ENCODE measurements at regions not wholly inside any gene's neighbourhood (a gene's known extent, or its start where the extent isn't known, plus 50 kb on each side); places are given as distances from the start of the nearest gene placed in this dataset.

- no peak for TF ChIP-seq YY1 (IDR thresholded peaks at IDR 0.05; ENCODE audit: insufficient read depth, insufficient read length)
- TF ChIP-seq ZNF274 (IDR thresholded peaks at IDR 0.05; ENCODE audit: low read depth, low read length): no peak
- no peak for TF ChIP-seq SUZ12 (IDR thresholded peaks at IDR 0.05; ENCODE audit: extremely low read depth, insufficient read depth, insufficient read length)
Observed at GRCh38 chr6:144395826-144396225, 110.7 kb downstream of the UTRN start.

Measured in NT2/D1 (cell line).